Endodermal cell (in vitro differentiated cells): ENCODE measurements at regions not wholly inside any gene's neighbourhood (a gene's known extent, or its start where the extent isn't known, plus 50 kb on each side); places are given as distances from the start of the nearest gene placed in this dataset.
A peak's percentile ranks its signal among the peaks of the same experiment; 100 is the strongest.

Source experiments
- DNase-seq: peaks from one replicate; pipeline ENCODE4 v3.0.0-alpha.2; 2017
- H3K27ac ChIP-seq: 2 replicates; pipeline ENCODE4 v1.5.1; 2013; ENCODE audit warnings: mild to moderate bottlenecking, low read depth, low read length, moderate library complexity
- H3K27me3 ChIP-seq: 2 replicates; pipeline ENCODE4 v1.6.1; 2013; ENCODE audit warnings: mild to moderate bottlenecking, low read length, moderate library complexity; ENCODE audit not compliant: insufficient read depth, control insufficient read depth, poor library complexity, severe bottlenecking
- H3K36me3 ChIP-seq: 2 replicates; pipeline ENCODE4 v1.7.0; 2013; ENCODE audit warnings: mild to moderate bottlenecking, low read length, moderate library complexity; ENCODE audit not compliant: control insufficient read depth, insufficient read depth
- H3K4me1 ChIP-seq: one replicate; pipeline ENCODE4 v1.7.0; 2013; ENCODE audit warnings: low read length; ENCODE audit not compliant: control insufficient read depth, insufficient read depth
- H3K4me3 ChIP-seq: 2 replicates; pipeline ENCODE4 v1.5.1; 2013; ENCODE audit warnings: mild to moderate bottlenecking, low read length, moderate library complexity
- H3K9ac ChIP-seq: 2 replicates; pipeline ENCODE4 v1.6.1; 2013; ENCODE audit warnings: mild to moderate bottlenecking, low read length, moderate library complexity; ENCODE audit not compliant: poor library complexity, severe bottlenecking; ENCODE audit errors: extremely low read depth
- H3K9me3 ChIP-seq: 2 replicates; pipeline ENCODE4 v1.6.1; 2013; ENCODE audit warnings: mild to moderate bottlenecking, low read length, moderate library complexity; ENCODE audit not compliant: control insufficient read depth
- H3K27ac Mint-ChIP-seq: 2 replicates; pipeline ENCODE4 v1.8.0; 2020; ENCODE audit warnings: mixed read lengths
- H3K27me3 Mint-ChIP-seq: 2 replicates; pipeline ENCODE4 v1.8.0; 2021; ENCODE audit warnings: mild to moderate bottlenecking, mixed read lengths; ENCODE audit not compliant: insufficient read depth
- H3K36me3 Mint-ChIP-seq: 2 replicates; pipeline ENCODE4 v1.8.0; 2020; ENCODE audit warnings: low read depth, mixed read lengths
- H3K4me1 Mint-ChIP-seq: 2 replicates; pipeline ENCODE4 v1.8.0; 2020; ENCODE audit warnings: mixed read lengths
- H3K4me3 Mint-ChIP-seq: 2 replicates; pipeline ENCODE4 v1.8.0; 2020; ENCODE audit warnings: mild to moderate bottlenecking, moderate library complexity, mixed read lengths
- H3K9me3 Mint-ChIP-seq: 2 replicates; pipeline ENCODE4 v1.8.0; 2020; ENCODE audit warnings: mild to moderate bottlenecking, mixed read lengths
- CTCF ChIP-seq: fragments of 200-600 bp; sonication (generic); conservative IDR thresholded peaks from 2 replicates; pipeline ENCODE4 v1.5.0; 2021; ENCODE audit warnings: antibody characterized with exemption, mild to moderate bottlenecking
- WGBS, 2 experiments: methylation state at CpG; one replicate each; pipeline versions ENCODE4 v1.1.5 to v1.1.7; 2013; ENCODE audit warnings: missing lambda C conversion rate in 2 of 2, mixed read lengths in 1 of 2; ENCODE audit not compliant: insufficient coverage in 1 of 2, insufficient read length in 1 of 2; 5-methylcytosine and 5-hydroxymethylcytosine counted together

DNA sequence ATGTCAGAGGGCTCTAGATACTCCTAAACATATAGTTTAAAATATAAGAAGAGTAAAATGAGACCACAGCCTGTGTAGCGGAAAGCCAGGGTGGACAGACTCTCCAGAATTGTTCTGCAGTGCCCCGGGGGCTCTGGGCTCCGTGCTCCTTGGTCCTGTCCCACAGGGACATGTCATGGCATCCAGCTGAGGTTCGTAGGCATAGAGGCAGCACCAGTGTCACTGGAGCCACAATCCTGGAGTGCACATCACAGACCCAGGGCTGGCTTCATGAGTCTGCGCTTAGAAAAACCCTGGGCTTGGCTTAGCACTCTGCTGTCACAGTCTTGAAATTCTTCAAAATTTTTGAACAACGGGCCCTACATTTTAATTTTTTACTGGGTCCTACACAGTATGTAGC is 280.4 kb upstream of the ZNF32 start:
- H3K9me3 ChIP-seq, result no peaks in the 10 kb centered on the region
- Mint-ChIP-seq H3K9me3 (peaks cover 5% of the 10 kb centered on the region), H3K4me1 (no peaks in the 10 kb centered on the region), H3K27ac (no peak overlapping the region), H3K36me3 (no peaks in the 10 kb centered on the region), H3K27me3 (no peaks in the 10 kb centered on the region), H3K4me3 (no peak overlapping the region)
- TF ChIP-seq CTCF, result no peak
- 92 to 100% methylated on average over 4 to 6 of the region's 6 CpGs for WGBS, 2 experiments
- DNase-seq, result no peak
- no peaks in the 10 kb centered on the region for H3K36me3 ChIP-seq
- H3K27ac ChIP-seq, result no peak overlapping the region
- no peaks in the 10 kb centered on the region for H3K4me1 ChIP-seq
- no peak overlapping the region for H3K4me3 ChIP-seq
- H3K27me3 ChIP-seq, result no peaks in the 10 kb centered on the region
- H3K9ac ChIP-seq, result no peak overlapping the region

- Mint-ChIP-seq H3K4me1 (no peaks in the 10 kb centered on the region), H3K4me3 (no peak overlapping the region)
- WGBS, 2 experiments, result 89 to 91% methylated on average over 7 of the region's 7 CpGs
Measured at GRCh38 chr10:43928425-43928968, 279.8 kb upstream of the ZNF32 start.

DNA sequence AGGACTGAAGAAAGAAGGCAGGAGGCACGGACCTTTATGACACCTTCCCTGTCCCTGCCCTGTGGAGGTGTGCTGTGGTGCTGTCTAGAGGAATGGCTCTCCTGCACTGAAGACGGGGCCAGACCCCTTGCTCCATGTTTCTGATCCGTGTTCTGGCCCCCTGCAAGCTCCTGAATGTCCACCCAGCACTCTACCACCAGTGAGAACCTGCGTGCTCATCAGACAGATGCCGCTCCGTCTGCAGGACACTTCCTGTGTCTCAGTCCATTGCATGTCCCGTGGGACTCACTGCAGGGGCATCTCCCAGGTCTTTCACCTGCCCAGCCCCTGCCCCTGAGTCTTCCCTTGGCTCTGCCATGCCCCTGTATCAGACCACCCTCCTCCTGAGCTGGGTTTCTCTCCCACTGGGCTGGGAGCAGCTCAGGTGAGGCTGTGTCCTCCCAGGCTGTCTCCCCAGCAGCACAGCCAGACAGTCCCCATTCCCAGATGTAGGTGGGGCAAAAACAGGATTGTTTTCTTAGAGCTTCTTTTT is 278.3 kb upstream of the ZNF32 start:
- peaks cover under 1% of the 10 kb centered on the region for H3K9me3 Mint-ChIP-seq
- Histone ChIP-seq H3K4me1 (no peaks in the 10 kb centered on the region), H3K36me3 (no peaks in the 10 kb centered on the region), H3K9me3 (no peaks in the 10 kb centered on the region), H3K9ac (no peak overlapping the region), H3K27ac (no peak overlapping the region), H3K4me3 (no peak overlapping the region), H3K27me3 (no peaks in the 10 kb centered on the region)
- DNase-seq, result peak; percentile 25
- TF ChIP-seq CTCF, result no peak
- WGBS, 2 experiments, result 79 to 81% methylated on average over 6 to 7 of the region's 7 CpGs
- H3K4me3 Mint-ChIP-seq, result no peak overlapping the region
- H3K4me1 Mint-ChIP-seq, result no peaks in the 10 kb centered on the region
- H3K27ac Mint-ChIP-seq, result no peak overlapping the region
- no peaks in the 10 kb centered on the region for H3K36me3 Mint-ChIP-seq
- no peaks in the 10 kb centered on the region for H3K27me3 Mint-ChIP-seq

More at GRCh38 chr10:43928425-43928968, 279.8 kb upstream of the ZNF32 start:
- Histone ChIP-seq H3K4me1 (no peaks in the 10 kb centered on the region), H3K4me3 (no peak overlapping the region), H3K27me3 (no peaks in the 10 kb centered on the region), H3K9me3 (no peaks in the 10 kb centered on the region), H3K36me3 (no peaks in the 10 kb centered on the region), H3K27ac (no peak overlapping the region), H3K9ac (no peak overlapping the region)
- no peak for DNase-seq
- Mint-ChIP-seq H3K36me3 (no peaks in the 10 kb centered on the region), H3K27ac (no peak overlapping the region), H3K27me3 (no peaks in the 10 kb centered on the region), H3K9me3 (no peaks in the 10 kb centered on the region)
- no peak for TF ChIP-seq CTCF
